GM18867 (cell line): ENCODE measurements at regions not wholly inside any gene's neighbourhood (a gene's known extent, or its start where the extent isn't known, plus 50 kb on each side); places are given as distances from the start of the nearest gene placed in this dataset.

ENCODE experiments used
- ATAC-seq: cut with Tn5 transposase; IDR thresholded peaks from one replicate; pipeline ENCODE4 v1.9.1; 2021; ENCODE audit warnings: mild to moderate bottlenecking, moderate library complexity; ENCODE audit not compliant: unreplicated experiment

DNA sequence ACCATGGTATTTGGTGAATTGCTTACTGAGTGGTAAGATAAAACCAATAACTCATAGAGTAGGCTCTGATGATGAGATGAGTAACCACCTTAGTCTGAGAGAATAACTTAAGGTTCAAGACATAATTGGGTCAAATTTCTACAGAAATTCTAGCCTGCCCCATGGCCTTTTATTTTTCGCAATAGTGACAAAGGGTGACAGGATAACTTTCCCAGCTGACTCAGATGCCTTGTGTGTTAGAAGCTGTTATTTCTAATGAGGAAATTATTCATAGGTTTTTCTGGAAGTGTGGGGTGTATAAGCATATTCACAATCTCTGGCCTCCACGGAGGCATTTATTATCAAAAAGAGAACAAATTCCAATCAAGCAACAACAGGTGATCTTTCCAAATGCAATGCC lies 159.0 kb downstream of the NUP35 start:
- ATAC-seq, result no peak

DNA sequence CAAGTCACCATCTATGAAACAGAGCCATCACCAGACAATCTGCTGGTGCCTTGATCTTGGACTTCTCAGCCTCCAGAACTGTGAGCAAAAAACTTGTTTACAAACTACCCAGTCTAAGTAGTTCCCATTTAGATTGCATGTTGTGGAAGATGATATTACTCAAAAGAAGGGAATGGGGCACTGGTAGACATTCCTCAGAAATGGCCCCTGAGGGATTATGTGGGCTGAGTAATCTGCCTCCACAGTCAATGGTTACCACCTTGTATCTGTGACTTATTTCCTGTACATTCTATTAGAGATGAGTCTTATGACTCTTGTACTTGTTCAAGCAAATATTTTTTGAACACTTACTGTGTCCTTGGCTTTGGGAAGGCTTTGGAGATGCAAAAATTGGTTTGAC lies 160.4 kb downstream of the NUP35 start:
- ATAC-seq, result no peak

DNA sequence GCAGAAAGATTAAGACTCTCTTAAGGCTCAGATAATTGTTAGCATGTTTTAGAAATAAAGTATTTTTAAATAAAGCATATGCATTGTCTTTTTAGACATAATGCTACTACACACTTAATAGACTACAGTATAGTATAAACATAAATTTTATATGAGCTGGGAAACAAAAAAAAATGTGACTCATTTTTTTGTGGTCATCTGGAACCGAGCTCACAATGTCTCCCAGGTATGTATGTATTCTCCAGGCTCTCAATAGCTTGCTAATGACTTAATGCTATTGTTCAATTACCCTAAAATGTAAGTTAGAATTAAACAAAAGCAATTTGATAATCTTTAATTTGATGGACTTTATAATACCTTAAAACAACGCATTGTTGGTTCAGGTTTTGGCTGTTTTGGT lies 167.2 kb downstream of the NUP35 start:
- no peak for ATAC-seq

DNA sequence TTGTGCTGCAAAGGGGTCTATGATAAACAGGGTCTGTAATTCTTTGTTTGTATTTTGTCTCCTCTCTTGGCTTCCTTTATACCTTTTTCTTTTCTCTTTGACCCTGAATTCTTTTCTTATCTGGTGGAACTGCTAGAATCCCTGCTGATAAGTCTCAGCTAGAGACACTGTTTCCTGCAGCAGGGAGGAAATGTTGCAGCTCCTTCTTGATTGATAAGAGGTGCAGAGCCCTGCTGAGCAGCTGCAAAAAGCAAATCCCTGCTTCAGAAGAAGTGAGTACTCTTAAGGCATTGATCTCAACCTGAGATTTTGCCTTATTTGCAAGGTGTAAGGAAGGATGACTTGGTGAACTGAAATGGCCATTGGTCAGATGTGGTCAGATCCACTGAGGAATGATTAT lies 167.8 kb downstream of the NUP35 start:
- no peak for ATAC-seq

DNA sequence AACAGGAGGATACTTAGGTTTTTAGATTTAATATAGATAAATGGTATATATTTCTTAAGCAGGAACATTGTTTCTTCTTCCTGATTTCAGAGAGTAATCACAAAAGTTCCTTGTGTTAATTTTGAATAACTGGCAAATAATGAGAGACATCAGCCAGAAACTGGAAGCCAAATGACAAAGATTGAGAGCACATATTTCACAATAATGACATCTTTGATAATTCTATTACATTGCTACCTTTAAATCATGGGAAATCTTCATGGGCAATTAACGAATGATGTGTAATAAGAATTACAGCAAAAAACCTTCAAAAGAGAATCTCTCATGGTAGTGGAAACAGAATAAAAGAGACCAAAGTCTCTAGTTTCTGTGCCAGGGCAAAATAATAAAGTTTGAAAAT lies 215.1 kb downstream of the NUP35 start:
- no peak for ATAC-seq

DNA sequence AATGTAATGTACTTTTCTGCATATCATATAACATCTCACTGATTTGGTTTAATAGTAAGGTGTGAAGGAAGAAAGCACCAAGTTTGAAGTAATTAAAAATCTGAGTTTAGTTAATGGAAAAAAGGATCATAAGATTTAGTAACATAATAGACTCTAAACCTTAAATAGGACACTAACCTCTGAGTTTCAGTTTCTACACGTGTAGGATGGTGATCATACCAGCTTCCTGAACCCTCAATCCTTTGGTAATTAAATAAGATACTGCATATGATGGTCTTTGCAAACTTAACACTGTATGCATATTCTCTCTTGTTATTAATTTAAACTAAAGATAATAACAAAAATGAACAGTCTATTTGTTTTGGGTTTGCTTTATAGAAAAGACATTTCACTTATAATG lies 216.8 kb downstream of the NUP35 start:
- ATAC-seq, result no peak

DNA sequence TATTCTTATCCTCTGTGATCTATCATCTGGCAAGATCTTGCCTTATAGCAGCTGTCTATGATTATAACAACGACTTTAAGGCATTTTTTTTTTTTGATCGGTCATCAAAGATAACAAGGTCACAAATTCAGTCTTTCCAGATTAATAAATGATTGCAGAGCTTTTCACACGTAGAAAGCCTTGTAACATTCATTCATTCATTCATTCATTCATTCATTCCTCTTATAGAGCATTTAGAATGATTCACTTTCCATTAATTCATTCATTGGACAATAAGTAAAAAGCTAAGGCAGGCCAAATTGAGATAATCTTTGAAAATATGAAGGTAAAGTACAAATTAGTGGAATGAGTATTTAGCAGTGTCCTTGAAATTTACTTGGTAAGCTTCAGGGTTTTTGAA lies 223.7 kb downstream of the NUP35 start:
- no peak for ATAC-seq

DNA sequence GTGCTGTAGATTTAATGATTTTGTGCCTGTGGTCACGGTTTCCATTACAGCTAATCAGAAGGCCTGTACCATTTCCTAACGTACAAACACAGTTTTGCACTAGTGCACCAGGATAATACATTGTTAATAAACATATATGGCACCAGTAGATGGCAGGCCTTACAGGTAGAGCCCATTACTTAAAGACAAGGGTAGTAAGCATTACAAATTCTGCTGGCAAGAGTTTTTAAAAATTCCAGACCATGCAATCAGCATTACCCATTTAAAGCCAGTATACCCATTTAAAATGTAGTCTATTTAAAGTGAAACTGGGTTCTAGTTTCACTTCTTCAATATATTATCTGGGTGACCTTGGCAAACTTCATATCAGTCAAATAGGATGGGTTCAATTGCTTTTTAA lies 224.2 kb downstream of the NUP35 start:
- ATAC-seq, result peak; percentile 77

DNA sequence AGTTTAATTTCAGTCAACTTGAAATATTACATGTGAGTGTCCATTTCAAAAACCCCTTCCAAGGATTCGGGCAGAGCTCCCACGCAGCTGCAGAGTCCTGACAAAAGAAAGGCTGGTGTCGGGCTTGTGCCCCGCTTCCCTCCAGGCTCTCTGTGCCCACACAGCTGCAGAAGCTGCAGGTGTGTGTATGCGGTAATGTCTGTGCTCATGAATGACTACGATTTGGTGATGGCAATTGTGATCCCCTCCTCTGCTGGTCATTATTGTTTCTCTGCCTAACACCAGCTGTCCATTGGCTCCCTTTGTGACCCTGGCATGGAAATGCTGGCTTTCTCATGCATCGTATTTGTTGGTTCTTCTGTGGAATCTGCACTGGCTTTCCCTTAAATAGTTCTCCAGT lies 224.8 kb downstream of the NUP35 start:
- peak; percentile 39 for ATAC-seq

DNA sequence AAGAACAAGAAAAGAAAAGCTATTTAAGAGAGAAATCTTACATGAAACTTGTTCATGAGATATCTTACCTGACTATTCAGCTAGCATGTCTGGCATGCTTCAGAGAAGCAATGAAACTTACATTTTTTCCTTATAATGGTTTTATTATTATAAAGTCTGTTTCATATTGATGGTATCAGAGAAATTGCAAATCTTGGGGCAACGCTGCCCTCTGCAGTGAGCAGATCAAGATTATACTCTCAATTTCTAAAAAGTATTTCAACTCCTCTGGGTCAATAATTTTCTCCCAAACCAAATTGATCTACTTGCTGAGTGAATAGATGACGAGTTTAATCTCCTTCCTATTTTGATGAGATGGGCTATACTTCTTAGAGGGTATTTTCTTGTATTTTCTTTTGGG lies 235.6 kb downstream of the NUP35 start:
- no peak for ATAC-seq

DNA sequence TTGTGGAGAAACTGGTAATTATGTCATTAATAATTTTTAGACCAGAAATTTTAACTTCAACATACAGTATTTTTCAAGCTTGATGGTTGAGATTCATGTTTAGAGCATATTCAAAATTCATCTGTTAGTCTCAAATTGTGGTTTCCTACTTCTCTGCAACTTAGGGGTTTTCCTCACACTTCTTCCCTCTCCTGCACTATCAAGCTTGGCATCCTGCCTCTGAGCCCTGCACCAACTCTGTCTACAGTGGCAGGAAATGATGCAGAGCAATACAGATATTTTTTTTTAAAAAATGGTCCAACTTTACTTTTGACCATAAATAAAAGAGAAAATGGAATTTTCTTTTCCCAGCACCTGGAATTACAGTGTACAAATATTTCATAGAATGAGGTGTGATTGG lies 247.3 kb downstream of the NUP35 start:
- ATAC-seq, result no peak

DNA sequence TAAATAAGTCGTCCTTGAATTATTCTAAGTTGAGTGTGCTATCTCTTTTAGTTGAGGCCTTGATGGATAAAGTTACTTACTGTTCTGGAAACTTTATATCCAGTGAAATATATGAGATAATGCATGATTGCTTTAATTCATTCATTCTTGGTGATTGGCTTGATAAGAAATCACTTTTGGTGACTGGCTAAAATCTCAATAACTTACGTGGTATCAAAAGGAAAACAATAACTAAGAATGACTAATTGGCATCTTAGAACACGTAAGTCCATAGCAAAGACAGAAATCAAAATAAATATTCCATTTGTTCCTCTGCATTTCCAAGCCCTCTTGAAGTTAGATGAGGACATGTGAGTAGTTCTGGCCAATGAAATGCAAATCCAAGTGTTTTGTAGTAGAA lies 251.6 kb downstream of the NUP35 start:
- ATAC-seq, result no peak

DNA sequence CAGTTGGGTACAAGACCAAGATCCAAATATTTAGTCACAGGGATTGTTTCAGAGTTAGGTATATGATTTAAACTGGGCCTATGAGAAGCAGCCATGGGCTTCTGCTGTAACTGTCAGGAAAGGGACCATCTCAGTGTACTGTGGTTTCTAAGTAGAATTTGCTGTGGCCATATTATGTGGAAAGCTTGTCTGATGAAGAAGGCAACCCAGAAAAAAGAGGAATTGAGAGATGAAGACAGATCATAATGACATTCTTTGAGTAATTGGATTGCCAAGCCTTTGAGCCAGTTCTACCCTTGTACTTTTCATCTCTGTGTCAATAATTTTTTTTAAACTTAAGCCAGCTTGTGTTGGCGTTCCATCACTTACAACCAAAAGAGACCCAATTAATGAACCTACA lies 259.6 kb downstream of the NUP35 start:
- no peak for ATAC-seq

DNA sequence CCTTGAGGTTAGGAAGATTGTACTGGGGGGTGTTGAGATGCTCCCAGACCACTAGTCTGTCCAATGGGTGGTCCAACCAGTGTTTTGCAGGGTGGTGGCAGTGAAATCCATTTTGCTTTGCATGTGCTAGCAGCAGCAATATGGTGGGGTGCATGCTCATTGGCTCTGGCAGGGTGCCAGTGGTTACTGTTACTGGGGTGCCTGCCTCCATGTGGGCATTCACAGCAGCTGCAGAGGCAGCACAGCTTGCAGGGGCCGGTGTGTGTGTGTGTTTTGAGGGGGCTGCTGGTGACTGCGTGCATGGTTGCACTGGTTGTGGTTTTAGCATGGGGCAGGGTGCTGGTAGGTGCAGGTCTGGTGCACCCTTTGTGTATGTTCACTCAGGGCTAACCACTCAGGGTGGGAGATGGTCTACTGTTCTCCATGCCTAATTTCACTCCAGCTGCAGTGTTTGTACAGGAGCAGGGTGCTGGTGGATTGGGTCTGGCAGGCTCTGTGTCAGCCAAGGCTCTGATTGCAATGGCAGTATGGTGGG lies 265.4 kb downstream of the NUP35 start:
- ATAC-seq, result no peak

DNA sequence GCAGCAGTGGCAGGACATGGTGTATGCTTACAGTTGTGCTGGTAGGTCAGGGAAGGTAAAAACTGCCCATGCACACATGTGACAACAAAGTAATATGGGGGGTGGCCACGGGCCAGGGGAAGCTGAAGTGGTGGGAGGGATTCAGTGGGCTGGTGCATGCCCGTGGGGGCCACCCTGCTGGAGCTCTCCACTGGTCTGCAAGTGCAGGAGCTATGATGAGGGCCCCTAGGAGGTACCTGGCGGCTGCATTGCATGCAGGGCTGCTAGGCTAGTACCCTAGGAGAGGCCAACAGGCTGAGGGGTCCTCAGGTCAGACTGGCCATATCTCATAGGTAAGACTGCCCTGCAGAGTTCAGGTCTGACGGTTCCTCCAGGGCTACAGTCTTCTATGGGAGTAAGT lies 265.9 kb downstream of the NUP35 start:
- no peak for ATAC-seq

DNA sequence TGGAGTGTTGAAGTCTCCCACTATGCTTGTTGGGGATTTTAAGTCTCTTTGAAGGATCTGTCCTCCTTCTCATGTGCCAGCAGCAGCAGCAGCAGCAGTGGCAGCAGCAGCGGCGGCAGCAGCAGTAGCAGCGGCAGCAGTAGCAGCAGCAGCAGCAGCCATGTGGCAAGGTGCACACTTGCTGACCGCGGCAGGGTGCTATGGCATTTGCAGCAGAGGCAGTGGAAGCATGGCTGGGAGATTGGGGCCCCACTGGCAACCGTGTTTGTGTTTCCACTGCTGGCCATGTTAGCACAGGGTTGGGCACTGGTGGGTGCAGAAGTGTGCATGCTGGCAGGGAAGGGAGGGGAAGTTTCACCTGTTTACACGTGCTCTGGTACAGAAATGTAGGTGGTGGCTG lies 280.1 kb downstream of the NUP35 start:
- ATAC-seq, result no peak

DNA sequence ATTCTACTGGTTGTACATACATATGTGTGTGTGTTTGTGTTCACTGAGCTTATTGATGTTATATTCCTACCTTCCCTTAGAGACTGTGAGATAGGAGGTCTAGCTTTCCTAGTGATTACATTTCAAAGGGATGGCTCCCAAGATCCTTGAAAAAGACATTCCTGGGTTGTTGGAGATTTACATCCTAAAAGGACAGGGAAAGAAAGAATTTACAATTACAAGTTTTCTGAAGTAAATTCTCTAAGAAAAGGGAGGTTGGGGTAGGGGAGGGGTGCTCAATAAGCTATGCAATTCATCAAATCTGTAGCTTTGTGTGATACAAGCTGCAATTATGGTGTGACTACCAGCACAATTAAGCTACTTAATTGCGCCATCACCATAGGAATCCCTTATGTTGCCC lies 284.3 kb downstream of the NUP35 start:
- no peak for ATAC-seq

DNA sequence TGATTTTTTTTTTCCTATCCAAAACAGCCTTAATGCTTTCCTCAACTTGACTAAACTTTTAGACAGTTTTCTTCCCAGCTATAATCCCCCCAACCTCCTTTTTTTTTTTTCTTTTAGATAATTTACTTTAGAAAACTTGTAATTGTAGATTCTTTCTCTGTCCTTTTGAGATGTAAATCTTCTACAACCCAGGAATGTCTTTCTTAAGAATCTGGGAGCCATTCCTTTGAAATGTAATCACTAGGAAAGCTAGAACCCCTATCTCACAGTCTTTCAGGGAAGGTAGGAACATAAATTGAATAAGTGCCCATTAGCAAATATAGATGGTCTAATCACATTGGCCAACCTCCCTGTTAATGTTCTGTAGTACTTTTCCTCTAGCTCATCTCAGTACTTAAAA lies 285.4 kb downstream of the NUP35 start:
- no peak for ATAC-seq

DNA sequence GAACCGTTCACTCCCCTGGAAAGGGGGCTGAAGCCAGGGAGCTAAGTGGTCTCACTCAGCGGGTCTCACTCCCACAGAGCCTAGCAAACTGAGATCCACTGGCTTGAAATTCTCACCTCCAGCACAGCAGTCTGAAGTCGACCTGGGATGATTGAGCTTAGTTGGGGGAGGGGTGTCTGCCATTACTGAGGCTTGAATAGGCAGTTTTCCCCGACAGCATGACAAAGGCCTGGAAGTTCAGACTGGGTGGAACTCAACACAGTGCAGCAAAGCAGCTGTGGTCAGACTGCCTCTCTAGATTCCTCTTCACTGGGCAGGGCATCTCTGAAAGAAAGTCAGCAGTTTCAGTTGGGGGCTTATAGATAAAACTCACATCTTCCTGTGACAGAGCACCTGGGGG lies 292.5 kb downstream of the NUP35 start:
- no peak for ATAC-seq

DNA sequence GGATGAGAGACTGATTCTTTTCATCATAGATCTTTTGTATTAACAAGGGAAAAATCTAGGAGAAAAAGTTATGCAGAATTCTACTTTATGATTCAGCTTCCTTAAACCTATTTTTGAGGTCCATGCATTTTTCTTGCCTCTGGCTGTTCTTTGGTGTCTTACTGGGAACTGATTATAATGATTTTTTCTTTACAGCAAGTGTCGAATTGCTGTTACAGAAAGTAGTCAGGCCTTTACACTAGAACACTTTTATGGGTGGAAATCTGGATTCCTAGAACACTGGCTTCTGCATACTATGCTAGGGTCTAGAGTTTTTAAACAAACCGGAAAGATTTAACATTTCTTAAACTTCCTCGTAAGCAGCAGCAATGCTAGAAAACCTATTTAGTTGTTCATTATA lies 302.6 kb downstream of the NUP35 start:
- no peak for ATAC-seq

DNA sequence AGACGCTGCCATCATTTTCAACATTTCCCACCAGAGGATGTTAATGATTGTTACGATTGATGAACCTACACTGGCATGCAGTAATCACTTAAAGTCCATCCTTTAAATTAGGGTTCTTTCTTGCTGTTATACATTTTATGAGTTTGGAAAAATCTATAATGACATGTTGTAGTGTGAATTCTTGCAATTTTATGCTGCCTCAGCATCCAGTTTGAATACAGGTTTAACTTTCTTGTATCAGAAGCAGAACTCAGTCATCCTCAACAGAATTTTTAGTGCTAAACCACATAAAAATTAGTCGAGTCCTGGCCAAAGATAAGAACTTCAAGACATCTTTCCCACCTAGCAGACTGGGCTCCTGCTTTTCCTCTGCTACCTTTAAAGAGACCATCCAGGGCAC lies 303.3 kb downstream of the NUP35 start:
- no peak for ATAC-seq

DNA sequence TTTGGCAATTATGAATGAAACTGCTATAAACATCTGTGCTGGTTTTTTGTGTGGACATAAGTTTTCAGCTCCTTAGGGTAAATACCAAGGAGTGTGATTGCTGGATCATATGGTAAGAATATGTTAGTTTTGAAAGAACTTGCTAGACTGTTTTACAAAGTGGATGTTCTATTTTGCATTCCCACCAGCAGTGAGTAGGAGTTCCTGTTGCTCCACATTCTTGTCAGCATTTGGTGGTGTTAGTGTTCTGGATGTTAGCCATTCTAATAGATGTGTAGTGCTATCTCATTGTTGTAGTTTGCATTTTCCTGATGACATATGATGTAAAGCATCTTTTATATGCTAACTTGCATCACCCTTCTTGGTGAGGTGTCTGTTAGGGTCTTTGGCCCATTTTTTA lies 304.6 kb downstream of the NUP35 start:
- no peak for ATAC-seq

DNA sequence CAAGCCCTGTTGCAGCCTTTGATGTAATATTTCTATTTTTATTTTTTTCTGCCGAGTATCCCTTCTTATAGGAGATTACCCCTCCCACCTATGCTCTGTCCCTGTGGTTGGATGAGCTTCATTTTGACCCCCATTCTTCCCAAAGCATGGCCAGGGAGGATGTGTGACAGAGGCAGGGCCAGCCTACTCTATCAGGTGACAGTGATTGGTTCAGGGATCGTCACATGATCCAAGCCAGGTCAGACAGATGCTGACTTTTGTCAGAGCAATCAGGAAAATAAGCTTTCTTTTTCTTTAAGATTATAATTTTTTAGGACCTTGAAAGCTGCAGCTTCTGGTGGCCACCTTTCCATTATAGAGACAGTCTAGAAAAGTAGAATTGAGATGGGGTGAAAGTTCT lies 314.3 kb downstream of the NUP35 start:
- ATAC-seq, result no peak

DNA sequence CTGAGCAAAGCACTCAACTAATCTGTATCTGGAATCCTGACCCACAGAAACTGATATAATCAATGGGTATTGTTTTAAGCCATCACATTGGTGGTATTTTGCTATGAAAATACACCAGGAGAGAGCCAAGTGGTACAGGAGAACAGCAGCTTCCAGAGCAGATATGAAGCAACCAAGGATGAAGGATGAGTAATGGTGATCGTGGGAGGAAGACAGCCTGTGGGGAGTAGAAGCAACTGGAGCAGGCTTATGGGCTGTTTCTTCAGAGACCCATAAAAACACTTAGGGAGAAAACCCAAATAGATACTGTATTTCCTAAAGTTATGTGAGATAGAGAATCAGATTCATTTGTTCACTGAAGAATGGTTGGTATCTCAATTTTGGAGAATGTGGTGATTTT lies 330.8 kb downstream of the NUP35 start:
- ATAC-seq, result no peak
